22Rv1 (cell line): ENCODE measurements at regions not wholly inside any gene's neighbourhood (a gene's known extent, or its start where the extent isn't known, plus 50 kb on each side); places are given as distances from the start of the nearest gene placed in this dataset.

Experiments
- H3K27ac ChIP-seq: fragments of 450-650 bp; 2 replicates; pipeline ENCODE4 v1.5.1; 2017
- CTCF ChIP-seq: fragments of 450-650 bp; IDR thresholded peaks from 2 replicates; pipeline ENCODE4 v1.5.1; 2017; ENCODE audit warnings: mild to moderate bottlenecking
- ZFX ChIP-seq: fragments of 450-650 bp; IDR thresholded peaks from 2 replicates; pipeline ENCODE4 v1.6.1; 2017; ENCODE audit warnings: antibody characterized with exemption, borderline replicate concordance

GRCh38 chr2:38171208-38171855 lies 95.4 kb upstream of the CYP1B1 start:
- TF ChIP-seq CTCF (no peak), ZFX (no peak)
- H3K27ac ChIP-seq: no peak overlapping the region

DNA sequence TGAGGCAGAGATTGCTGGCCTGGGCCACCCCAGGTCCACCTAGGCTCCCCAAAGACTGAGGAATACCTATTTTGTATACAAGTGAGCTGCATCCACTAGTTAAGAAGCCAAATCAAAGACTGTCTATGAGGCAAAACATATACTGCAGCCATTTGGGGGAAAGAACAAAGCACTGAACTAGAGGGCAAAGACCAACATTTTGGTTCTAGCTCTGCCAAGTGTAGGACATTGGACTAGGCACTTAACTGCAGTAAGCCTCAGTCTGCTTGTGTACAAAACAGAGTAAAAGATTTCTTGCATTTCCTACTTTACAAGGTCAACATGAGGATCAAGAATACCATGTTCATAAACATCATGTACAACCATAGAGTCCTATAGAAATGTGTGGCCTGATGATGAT lies 94.8 kb upstream of the CYP1B1 start:
- no peak overlapping the region for H3K27ac ChIP-seq
- TF ChIP-seq ZFX (no peak), CTCF (no peak)

DNA sequence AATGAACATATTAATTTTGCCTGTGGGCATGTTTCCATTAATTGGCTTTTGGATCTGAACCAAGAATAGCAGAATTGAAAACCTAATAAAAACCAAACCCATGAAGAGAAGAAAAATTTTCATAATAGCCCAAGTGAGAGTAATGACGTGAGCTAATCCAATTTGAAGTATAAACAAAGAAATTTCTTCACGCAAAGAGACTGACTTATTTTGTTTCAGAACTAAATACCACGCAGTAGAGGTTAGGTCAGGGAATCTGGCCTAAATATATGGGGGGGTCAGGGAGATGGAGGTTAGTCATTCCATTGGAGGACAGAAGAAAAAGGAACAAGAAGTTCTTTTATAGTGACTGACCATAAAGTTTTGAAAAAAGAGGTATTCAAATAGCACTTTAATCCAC lies 94.1 kb upstream of the CYP1B1 start:
- H3K27ac ChIP-seq: no peak overlapping the region
- TF ChIP-seq ZFX (no peak), CTCF (no peak)

GRCh38 chr2:38168710-38169480 lies 92.9 kb upstream of the CYP1B1 start:
- TF ChIP-seq CTCF (no peak), ZFX (no peak)
- no peak overlapping the region for H3K27ac ChIP-seq

DNA sequence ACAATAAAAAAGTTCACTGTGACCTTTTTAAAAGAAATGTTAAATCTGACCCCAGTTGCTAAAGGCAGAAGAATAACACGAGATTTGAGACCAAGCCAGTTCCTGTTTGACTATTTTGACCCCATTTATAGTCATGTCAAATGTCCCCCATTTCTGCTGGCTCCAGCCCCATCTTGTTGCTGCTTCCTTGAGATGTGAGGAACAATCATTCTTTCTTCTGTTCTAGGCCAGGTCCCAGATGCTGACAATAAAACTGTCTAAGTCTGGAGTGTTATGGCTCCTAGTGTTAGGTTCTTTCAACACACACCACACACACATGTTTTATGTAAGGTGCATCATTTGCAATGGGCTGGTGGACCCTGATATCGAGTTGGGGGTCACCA lies 92.0 kb upstream of the CYP1B1 start:
- TF ChIP-seq ZFX: no peak
- no peak for TF ChIP-seq CTCF
- H3K27ac ChIP-seq: no peak overlapping the region

DNA sequence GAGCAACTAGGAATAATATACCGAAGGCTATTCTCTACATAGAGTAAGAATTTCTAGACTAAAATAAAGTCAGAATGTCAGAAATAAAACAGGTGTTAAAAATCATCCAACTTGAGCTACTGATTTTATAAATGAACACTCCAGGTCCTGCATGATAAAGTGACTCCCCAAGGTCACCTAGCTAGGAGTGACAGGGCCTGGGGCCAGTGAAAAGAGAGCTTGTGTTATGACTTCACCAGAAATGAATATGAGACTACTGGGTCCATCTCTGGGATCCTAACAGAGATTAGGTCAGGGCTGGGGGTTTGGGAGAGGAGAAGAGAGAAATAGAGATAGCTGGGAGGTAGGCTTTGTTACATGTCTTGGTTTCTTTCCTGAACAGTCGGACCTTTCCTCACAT lies 89.7 kb upstream of the CYP1B1 start:
- no peak overlapping the region for H3K27ac ChIP-seq
- TF ChIP-seq CTCF (no peak), ZFX (no peak)

GRCh38 chr2:38164881-38165280 lies 88.9 kb upstream of the CYP1B1 start:
- TF ChIP-seq ZFX (no peak), CTCF (no peak)
- no peak overlapping the region for H3K27ac ChIP-seq
